Coronary artery (tissue), 2 donors: ENCODE measurements at regions not wholly inside any gene's neighbourhood (a gene's known extent, or its start where the extent isn't known, plus 50 kb on each side); places are given as distances from the start of the nearest gene placed in this dataset.

Source experiments
- DNase-seq: peaks from one replicate; pipeline ENCODE4 v3.0.0-alpha.2; 2017; ENCODE audit warnings: low spot score
- H3K27ac ChIP-seq, 2 donors: fragments of 200-600 bp; sonication (generic); one replicate each; pipeline ENCODE4 v1.5.1; 2016 to 2019
- H3K4me3 ChIP-seq: fragments of 200-600 bp; sonication (generic); 2 replicates; pipeline ENCODE4 v1.5.1; 2016; ENCODE audit warnings: mild to moderate bottlenecking, moderate library complexity
- CTCF ChIP-seq: fragments of 200-600 bp; sonication (generic); IDR thresholded peaks from one replicate; pipeline ENCODE4 v1.5.1; 2019; ENCODE audit warnings: antibody characterized with exemption

- no peak for TF ChIP-seq CTCF
- Histone ChIP-seq H3K27ac (no peak overlapping the region), H3K4me3 (no peak overlapping the region)
- no peak for DNase-seq
Observed at GRCh38 chr4:123346330-123346940, 50.2 kb upstream of the SPRY1 start.
